ENCODE measurements at regions not wholly inside any gene's neighbourhood (a gene's known extent, or its start where the extent isn't known, plus 50 kb on each side); places are given as distances from the start of the nearest gene placed in this dataset.

DNA sequence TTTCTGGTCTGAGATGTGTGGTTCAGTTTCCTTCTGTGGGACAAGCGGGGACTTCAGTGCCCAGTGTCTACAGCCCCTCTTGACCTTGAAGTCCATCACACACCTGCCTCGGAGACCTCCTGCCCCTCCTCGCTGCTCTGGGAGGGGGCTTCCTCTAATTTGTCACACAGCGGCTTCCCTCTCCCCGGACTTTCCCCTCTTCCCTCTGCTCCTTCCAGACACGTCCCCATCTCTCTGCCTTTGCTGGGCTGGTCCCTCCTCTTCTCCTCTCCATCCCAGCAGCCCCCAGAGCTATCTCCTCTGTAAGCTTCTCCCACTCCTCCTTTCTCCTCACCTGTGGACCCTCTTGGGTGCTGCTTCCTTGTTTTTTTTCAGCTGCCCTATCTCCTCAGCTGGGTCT, 122.2 kb upstream of the SORCS3 start:
- TF ChIP-seq, protein P1, sequence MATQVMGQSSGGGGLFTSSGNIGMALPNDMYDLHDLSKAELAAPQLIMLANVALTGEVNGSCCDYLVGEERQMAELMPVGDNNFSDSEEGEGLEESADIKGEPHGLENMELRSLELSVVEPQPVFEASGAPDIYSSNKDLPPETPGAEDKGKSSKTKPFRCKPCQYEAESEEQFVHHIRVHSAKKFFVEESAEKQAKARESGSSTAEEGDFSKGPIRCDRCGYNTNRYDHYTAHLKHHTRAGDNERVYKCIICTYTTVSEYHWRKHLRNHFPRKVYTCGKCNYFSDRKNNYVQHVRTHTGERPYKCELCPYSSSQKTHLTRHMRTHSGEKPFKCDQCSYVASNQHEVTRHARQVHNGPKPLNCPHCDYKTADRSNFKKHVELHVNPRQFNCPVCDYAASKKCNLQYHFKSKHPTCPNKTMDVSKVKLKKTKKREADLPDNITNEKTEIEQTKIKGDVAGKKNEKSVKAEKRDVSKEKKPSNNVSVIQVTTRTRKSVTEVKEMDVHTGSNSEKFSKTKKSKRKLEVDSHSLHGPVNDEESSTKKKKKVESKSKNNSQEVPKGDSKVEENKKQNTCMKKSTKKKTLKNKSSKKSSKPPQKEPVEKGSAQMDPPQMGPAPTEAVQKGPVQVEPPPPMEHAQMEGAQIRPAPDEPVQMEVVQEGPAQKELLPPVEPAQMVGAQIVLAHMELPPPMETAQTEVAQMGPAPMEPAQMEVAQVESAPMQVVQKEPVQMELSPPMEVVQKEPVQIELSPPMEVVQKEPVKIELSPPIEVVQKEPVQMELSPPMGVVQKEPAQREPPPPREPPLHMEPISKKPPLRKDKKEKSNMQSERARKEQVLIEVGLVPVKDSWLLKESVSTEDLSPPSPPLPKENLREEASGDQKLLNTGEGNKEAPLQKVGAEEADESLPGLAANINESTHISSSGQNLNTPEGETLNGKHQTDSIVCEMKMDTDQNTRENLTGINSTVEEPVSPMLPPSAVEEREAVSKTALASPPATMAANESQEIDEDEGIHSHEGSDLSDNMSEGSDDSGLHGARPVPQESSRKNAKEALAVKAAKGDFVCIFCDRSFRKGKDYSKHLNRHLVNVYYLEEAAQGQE (IDR thresholded peaks at IDR 0.05; ENCODE audit: insufficient read depth in 1 of 2, low read depth in 2 of 2, low read length in 1 of 2), result no peak
- TF ChIP-seq, protein P2, sequence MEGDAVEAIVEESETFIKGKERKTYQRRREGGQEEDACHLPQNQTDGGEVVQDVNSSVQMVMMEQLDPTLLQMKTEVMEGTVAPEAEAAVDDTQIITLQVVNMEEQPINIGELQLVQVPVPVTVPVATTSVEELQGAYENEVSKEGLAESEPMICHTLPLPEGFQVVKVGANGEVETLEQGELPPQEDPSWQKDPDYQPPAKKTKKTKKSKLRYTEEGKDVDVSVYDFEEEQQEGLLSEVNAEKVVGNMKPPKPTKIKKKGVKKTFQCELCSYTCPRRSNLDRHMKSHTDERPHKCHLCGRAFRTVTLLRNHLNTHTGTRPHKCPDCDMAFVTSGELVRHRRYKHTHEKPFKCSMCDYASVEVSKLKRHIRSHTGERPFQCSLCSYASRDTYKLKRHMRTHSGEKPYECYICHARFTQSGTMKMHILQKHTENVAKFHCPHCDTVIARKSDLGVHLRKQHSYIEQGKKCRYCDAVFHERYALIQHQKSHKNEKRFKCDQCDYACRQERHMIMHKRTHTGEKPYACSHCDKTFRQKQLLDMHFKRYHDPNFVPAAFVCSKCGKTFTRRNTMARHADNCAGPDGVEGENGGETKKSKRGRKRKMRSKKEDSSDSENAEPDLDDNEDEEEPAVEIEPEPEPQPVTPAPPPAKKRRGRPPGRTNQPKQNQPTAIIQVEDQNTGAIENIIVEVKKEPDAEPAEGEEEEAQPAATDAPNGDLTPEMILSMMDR (IDR thresholded peaks at IDR 0.05), result no peak
- TF ChIP-seq POLR2AphosphoS5 (IDR thresholded peaks at IDR 0.05; ENCODE audit: low read depth, low read length), result no peak

All from Panc1 (cell line).